ENCODE measurements at regions not wholly inside any gene's neighbourhood (a gene's known extent, or its start where the extent isn't known, plus 50 kb on each side); places are given as distances from the start of the nearest gene placed in this dataset.

DNA sequence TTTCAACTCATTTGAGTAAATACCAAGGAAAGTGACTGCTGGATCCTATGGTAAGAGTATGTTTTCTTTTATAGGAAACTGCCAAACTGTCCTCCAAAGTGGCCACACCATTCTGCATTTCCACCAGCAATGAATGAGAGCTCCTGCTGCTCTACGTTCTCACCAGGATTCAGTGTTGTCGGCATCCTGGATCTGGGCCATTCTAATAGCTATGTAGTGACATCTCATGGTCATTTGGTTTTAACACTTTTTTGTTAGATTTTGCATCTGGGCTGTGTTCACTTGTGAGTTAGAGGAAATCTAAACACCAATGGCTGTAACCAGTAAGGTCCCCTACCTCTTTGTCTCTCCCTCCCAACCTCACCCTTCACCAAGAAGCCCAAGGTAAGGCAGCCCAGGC is 115.9 kb downstream of the ATPSCKMT start:
- Histone ChIP-seq H3K4me3 (ENCODE audit: low read depth, low read length) (no peak overlapping the region), H3K36me3 (ENCODE audit: control insufficient read depth, insufficient read depth, low read length) (no peaks in the 10 kb centered on the region), H3K27me3 (ENCODE audit: control insufficient read depth, insufficient read depth, low read length) (no peaks in the 10 kb centered on the region)
- DNase-seq (ENCODE audit: low read depth) = no peak
- ChIA-PET POLR2A (no interaction called here), CTCF (interaction anchor here (0.6 to 1.6 kb wide), 9 partner anchors 10 to 361 kb away, joined by 3 to 6 read pairs (median 4); no protein-coding TSS in a partner anchor)
- TF ChIP-seq, protein P1, sequence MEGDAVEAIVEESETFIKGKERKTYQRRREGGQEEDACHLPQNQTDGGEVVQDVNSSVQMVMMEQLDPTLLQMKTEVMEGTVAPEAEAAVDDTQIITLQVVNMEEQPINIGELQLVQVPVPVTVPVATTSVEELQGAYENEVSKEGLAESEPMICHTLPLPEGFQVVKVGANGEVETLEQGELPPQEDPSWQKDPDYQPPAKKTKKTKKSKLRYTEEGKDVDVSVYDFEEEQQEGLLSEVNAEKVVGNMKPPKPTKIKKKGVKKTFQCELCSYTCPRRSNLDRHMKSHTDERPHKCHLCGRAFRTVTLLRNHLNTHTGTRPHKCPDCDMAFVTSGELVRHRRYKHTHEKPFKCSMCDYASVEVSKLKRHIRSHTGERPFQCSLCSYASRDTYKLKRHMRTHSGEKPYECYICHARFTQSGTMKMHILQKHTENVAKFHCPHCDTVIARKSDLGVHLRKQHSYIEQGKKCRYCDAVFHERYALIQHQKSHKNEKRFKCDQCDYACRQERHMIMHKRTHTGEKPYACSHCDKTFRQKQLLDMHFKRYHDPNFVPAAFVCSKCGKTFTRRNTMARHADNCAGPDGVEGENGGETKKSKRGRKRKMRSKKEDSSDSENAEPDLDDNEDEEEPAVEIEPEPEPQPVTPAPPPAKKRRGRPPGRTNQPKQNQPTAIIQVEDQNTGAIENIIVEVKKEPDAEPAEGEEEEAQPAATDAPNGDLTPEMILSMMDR (IDR thresholded peaks at IDR 0.05; ENCODE audit: insufficient read depth, low read depth, low read length) = no peak

DNA sequence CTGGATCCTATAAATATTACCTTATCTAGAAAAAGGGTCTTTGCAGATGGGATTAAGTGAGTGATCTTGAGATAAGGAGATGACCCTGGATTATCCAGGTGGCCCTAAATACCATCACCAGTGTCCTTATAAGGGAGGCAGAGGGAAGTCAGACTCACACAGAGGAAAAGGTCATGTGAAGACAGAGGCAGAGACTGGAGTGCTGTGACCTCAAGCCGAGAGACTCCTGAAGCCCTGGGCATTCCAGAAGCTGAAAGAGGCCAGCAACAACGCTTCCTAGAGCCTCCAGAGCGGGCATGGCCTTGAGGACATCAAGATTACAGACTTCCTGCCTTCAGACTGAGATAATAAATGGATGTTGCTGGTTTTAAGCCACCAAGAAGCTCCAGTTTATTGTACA is 118.8 kb downstream of the ATPSCKMT start:
- Histone ChIP-seq H3K27me3 (ENCODE audit: control insufficient read depth, insufficient read depth, low read length) (no peaks in the 10 kb centered on the region), H3K36me3 (ENCODE audit: control insufficient read depth, insufficient read depth, low read length) (no peaks in the 10 kb centered on the region), H3K4me3 (ENCODE audit: low read depth, low read length) (no peak overlapping the region)
- POLR2A ChIA-PET = no interaction called here
- no peak for DNase-seq (ENCODE audit: low read depth)
- CTCF ChIA-PET = interaction anchor here (0.7 kb wide), 1 partner anchor 13 kb away, joined by 3 read pairs; no protein-coding TSS in a partner anchor
- TF ChIP-seq, protein P1 (IDR thresholded peaks at IDR 0.05; ENCODE audit: insufficient read depth, low read depth, low read length) = no peak

DNA sequence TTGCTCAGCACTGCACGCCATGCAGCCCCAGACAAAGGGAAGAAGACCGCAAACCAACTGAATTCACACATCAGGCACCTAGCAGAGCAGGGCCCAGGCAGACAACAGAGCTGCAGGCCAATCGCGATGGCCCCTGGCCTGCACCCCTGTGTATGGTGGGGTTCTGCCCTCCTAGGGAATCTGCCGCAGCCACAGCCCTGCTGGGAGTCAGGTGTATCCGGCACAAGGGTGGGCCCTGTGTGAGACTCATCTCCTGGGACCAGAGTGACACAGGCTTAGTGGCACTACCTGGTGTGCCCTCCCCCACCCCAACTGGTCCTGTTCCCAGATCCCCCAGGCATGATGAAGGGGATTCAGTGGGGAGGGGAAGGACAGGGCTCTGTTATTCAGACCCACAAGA is 122.8 kb downstream of the ATPSCKMT start:
- H3K27me3 ChIP-seq (ENCODE audit: control insufficient read depth, insufficient read depth, low read length) = no peaks in the 10 kb centered on the region
- CTCF ChIA-PET = no interaction called here
- no peak for DNase-seq (ENCODE audit: low read depth)
- H3K36me3 ChIP-seq (ENCODE audit: control insufficient read depth, insufficient read depth, low read length) = no peaks in the 10 kb centered on the region
- POLR2A ChIA-PET = no interaction called here
- TF ChIP-seq, protein P1 (IDR thresholded peaks at IDR 0.05; ENCODE audit: insufficient read depth, low read depth, low read length) = no peak
- no peak overlapping the region for H3K4me3 ChIP-seq (ENCODE audit: low read depth, low read length)

DNA sequence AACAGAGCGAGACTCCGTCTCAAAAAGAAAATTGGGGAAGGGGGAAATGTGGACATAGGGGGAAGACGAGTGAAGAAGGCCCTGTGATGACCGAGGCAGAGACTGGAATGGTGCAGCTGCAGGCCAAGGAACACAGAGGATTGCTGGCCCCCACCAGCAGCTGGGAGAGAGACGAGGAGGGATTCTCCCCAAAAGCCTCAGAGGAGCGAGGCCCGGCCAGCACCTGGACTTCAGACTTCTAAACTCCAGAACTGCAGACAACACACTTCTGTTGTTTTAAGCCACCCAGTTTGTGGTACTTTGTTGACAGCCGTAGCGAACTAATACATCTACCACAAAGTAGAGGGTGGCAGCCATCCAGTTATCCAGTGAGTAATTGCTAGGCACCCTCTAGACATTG is 124.6 kb downstream of the ATPSCKMT start:
- no peak for DNase-seq (ENCODE audit: low read depth)
- CTCF ChIA-PET = no interaction called here
- POLR2A ChIA-PET = no interaction called here
- Histone ChIP-seq H3K36me3 (ENCODE audit: control insufficient read depth, insufficient read depth, low read length) (no peaks in the 10 kb centered on the region), H3K27me3 (ENCODE audit: control insufficient read depth, insufficient read depth, low read length) (no peaks in the 10 kb centered on the region), H3K4me3 (ENCODE audit: low read depth, low read length) (no peak overlapping the region)
- TF ChIP-seq, protein P1 (IDR thresholded peaks at IDR 0.05; ENCODE audit: insufficient read depth, low read depth, low read length) = no peak

DNA sequence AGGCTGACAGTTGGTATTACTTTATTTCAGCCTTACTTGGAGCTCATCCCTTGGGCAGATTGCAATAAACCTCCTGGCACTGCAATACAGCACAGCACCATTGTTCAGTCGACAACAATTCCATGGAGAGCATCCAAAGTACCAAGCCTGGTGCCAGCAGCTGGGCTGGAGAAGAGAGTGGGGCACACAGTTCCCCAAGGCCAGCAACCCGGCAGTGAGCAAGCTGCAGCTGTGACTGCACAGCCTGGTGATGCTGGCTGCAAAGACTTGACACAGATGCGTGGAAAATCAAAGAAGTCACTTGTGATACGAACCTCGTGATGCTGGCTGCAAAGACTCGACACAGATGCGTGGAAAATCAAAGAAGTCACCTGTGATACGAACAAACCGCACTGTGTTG is 125.4 kb downstream of the ATPSCKMT start:
- H3K4me3 ChIP-seq (ENCODE audit: low read depth, low read length) = no peak overlapping the region
- H3K27me3 ChIP-seq (ENCODE audit: control insufficient read depth, insufficient read depth, low read length) = no peaks in the 10 kb centered on the region
- CTCF ChIA-PET = interaction anchor here (0.9 to 1.2 kb wide), 2 partner anchors 9 to 10 kb away, joined by 3 to 5 read pairs; no protein-coding TSS in a partner anchor
- DNase-seq (ENCODE audit: low read depth) = no peak
- no peaks in the 10 kb centered on the region for H3K36me3 ChIP-seq (ENCODE audit: control insufficient read depth, insufficient read depth, low read length)
- TF ChIP-seq, protein P1 (IDR thresholded peaks at IDR 0.05; ENCODE audit: insufficient read depth, low read depth, low read length) = no peak
- POLR2A ChIA-PET = no interaction called here
